Glomerular visceral epithelial cell (primary cell): ENCODE measurements at regions not wholly inside any gene's neighbourhood (a gene's known extent, or its start where the extent isn't known, plus 50 kb on each side); places are given as distances from the start of the nearest gene placed in this dataset.

Experiments
- DNase-seq: peaks from one replicate; pipeline ENCODE4 v3.0.0-alpha.2; 2016; ENCODE audit errors: extremely low spot score

- DNase-seq, result no peak
Observed at GRCh38 chr18:11199477-11199876, 50.1 kb upstream of the PIEZO2 start.
